Renal cortical epithelial cell (primary cell): ENCODE measurements at regions not wholly inside any gene's neighbourhood (a gene's known extent, or its start where the extent isn't known, plus 50 kb on each side); places are given as distances from the start of the nearest gene placed in this dataset.

Source experiments
- DNase-seq: peaks from one replicate; pipeline ENCODE4 v3.0.0-alpha.2; 2011; ENCODE audit warnings: low read depth

- no peak for DNase-seq
Measured at GRCh38 chr7:88431882-88432281, 125.2 kb upstream of the STEAP4 start.

GRCh38 chr7:88429382-88429781, 122.7 kb upstream of the STEAP4 start:
- DNase-seq: peak; percentile 51

DNA sequence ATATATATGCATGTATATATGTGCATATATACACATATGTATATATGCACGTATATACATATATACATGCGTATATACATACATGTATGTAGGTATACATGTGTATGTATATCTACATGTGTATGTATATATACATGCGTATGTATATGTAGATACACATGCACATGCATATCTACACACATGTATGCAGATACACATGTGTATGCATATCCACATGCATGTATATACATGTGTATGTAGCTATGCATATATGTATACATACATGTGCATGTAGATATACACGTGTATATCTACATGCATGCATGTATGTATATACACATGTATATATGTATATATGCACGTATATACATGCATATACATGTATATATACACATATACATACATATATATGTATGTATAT, 95.8 kb upstream of the STEAP4 start:
- DNase-seq: no peak

DNA sequence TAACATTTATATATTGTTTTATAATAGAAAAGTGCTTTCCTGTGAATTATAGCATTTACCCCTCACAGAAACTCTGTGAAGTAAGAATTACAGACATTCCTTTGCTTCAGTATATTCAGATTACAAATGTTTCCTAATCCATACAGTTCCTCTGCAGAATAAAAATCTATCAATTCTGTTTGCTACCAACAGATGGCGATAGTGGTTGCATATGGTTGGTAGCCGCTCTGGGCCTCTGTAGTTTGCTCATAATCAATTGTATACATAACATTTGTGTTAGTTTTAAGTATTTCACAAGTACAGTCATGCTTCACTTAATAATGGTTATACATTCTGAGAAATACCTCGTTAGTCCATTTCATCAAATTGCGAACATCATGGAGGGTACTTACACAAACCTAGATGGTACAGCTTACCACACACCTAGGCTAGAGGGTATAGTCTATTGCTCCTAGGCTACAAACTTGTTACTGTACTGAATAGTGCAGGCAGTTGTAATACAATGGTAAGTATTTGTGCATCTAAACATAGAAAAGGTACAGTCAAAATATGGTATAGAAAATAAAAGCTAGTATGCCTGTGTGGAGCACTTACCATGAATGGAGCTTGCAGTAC, 94.4 kb upstream of the STEAP4 start:
- DNase-seq: peak; percentile 13

- no peak for DNase-seq
Measured at GRCh38 chr7:88399696-88400240, 93.1 kb upstream of the STEAP4 start.

GRCh38 chr7:88399036-88399435, 92.3 kb upstream of the STEAP4 start:
- no peak for DNase-seq

- no peak for DNase-seq
Measured at GRCh38 chr7:88398459-88398858, 91.8 kb upstream of the STEAP4 start.

DNA sequence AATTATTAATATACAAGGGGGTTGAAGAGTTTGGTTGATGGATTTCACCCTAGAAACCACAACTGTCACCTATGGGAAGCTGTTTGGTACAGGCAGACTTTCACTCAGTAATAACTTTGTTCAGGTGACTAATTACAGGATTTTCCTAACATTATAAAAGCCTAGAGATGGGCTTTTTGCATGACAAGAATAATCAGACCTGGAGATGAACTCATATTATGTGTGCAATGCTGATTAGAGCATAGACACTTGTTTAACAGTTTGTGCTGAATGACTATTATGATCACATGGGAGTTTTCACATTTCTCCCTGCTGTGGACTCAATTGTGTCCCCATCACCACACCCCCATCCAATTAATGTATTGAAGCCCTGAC, 90.2 kb upstream of the STEAP4 start:
- DNase-seq: no peak

DNA sequence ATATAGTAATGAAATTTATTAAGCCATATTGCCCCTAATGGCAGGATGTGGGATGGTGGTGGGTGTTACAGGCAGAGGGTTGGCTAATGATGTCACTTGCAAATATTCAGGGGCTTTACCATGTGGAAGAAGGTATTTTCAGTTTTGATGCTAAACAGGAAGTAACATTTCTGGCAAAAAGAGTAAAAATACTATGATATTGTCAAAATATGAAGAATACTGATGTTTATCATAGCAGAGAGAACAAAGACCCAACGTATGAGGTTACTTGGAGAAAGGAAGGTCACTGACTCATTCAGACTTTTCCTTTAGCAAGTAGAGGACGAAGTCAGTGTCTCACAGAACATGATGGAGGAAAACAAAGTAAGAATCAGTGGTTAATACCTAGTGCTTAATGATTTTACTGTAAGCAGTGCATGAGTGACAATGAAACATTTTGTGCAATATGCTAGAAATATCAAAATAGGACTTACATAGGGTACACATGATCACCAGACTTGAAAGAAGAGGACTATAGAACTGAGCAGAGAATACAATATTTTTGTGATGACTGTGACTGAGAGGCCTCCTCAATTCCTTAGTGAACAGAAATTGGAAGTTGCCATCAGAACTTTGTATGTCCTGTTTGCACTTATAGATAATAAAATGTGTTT, 89.7 kb upstream of the STEAP4 start:
- no peak for DNase-seq

DNA sequence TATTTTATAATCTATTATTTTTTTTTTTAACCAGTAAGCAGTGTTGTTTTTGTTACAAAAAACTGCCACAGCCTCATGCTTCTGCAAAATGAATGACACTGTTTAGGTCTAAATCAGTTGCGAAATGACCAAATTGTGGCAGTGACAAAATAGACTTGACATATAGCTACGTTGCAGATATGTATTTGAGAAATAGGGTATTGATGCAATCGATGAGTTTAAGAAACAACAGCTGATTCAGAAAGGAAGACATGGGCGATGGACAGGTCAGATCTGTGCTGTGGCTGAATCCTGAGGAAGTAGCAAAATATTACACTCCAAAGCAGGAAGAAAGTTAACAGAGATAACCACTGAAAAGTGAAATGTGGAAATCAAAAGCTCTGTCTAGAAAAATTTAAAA, 89.0 kb upstream of the STEAP4 start:
- DNase-seq: no peak

- DNase-seq: no peak
Measured at GRCh38 chr7:88391247-88391646, 84.6 kb upstream of the STEAP4 start.

DNA sequence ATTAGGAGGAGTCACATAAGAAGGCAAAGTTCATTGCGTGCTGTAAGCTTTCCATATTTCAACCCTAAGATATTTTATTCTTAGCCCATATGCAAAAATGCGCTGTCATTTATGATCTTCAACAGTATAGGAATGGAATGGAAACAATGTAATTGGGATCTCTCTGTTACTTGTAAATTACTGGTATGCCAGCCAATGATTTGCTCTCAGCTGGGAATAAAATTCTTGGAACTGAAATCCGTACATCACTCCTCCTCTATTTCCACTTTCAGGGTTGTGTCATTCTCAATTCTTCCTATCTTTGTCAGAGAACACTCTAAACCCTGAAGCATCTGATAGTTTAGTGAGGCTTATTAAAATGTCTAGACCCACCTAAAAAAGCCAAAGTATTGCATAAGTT, 80.7 kb upstream of the STEAP4 start:
- DNase-seq: no peak

- no peak for DNase-seq
Measured at GRCh38 chr7:88386665-88387156, 80.0 kb upstream of the STEAP4 start.

GRCh38 chr7:88377434-88377833, 70.7 kb upstream of the STEAP4 start:
- peak; percentile 56 for DNase-seq

GRCh38 chr7:88368686-88369085, 62.0 kb upstream of the STEAP4 start:
- no peak for DNase-seq

- no peak for DNase-seq
Measured at GRCh38 chr7:88366845-88367244, 60.2 kb upstream of the STEAP4 start.

GRCh38 chr7:88363869-88364268, 57.2 kb upstream of the STEAP4 start:
- peak; percentile 35 for DNase-seq

GRCh38 chr7:88363249-88363648, 56.6 kb upstream of the STEAP4 start:
- DNase-seq: no peak

- DNase-seq: peak; percentile 83
Measured at GRCh38 chr7:88361357-88361756, 54.7 kb upstream of the STEAP4 start.

DNA sequence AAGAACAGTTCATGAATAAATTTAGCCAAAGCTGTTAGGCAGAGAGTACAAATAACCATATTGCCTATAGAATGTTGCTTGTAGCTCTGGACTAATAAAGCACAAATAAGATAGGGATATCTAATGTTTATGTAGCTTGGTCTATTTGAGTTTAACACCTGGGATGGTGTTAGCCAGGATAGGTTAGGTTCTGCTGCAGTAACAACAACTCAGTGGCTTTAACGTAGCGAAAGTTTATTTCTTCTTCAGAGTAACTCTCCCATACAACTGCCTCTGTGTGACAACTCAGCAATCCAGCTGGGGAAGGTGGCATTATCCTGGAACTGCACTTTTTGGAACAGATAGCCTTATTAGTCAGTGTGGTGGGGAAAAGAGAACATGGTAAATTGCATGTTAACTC, 52.2 kb upstream of the STEAP4 start:
- DNase-seq: no peak

GRCh38 chr7:88358526-88358838, 51.8 kb upstream of the STEAP4 start:
- DNase-seq: no peak

DNA sequence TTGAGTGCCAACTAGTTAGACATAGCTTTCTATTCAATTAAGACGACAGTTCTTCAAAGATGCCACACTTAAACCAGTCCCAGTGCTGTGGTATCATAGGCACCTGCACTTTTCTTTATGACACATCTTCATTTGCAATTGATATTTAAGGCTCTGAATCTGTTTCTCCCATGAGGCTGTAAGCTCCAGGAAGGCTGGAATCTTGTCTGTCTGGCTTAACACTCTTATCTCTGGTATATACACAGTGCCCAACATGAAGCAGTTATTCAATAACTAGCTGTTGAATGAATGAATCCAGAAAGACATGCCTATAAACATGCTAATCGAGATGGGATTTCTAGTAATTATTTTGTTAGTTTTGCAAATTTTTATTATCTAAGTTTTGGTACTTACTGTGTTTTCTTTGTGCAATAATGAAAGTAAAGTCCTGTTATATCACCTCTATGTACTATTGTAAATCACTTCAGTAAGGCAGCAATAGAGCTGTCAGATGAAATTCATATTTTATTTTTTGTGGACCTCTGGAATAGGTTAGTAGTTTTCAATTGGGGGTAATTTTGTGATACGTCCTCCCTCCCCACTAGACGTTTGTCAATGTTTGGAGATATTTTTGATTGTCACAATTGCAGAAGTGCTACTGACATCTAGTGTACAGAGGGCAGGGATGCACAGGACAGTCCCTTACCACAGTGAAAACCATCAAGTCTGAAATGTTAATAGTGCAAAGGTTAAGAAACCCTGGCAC, 51.3 kb upstream of the STEAP4 start:
- DNase-seq: peak; percentile 36

DNA sequence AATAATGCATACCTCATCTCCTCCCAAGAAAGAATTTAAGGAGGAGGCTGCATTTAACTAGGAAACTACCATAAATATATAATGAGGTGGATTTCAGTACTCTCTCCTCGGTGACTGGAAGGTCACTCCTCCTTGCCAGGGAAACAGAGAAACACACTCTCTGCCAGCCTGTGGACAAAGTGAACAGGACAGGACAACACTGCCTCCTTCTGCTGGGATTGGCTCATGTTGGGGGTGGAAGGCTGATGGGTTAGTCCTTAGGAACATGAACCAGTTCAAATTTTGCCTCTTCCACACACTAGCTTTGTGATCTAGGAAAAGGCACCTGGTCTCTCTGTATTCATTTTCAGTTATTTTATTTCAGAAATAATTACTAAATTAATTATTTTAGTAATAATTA, 50.6 kb upstream of the STEAP4 start:
- peak; percentile 33 for DNase-seq
